ENCODE measurements at regions not wholly inside any gene's neighbourhood (a gene's known extent, or its start where the extent isn't known, plus 50 kb on each side); places are given as distances from the start of the nearest gene placed in this dataset.

- H3K36me3 ChIP-seq = no peaks in the 10 kb centered on the region
- DNase-seq = peak in 1 of 2 donors; percentile 22
- peaks cover 0 to 26% (median 11%) of the 10 kb centered on the region in 4 donors for H3K4me1 ChIP-seq
- H3K4me3 ChIP-seq = no peak overlapping the region
- H3K27ac ChIP-seq = peak overlapping the region in 4 of 5 donors; percentile 66 to 86 (median 78)
- H3K9me3 ChIP-seq = peaks cover 0 to 3% (median 0%) of the 10 kb centered on the region in 4 donors
- H3K27me3 ChIP-seq = no peaks in the 10 kb centered on the region
- WGBS, 5 donors = 25 to 53% (median 34%) methylated on average over 2 of the region's 2 CpGs
- TF ChIP-seq EP300 (IDR thresholded peaks at IDR 0.05) (no peak), POLR2A (IDR thresholded peaks at IDR 0.05) (no peak), POLR2AphosphoS5 (IDR thresholded peaks at IDR 0.05) (no peak), CTCF (IDR thresholded peaks at IDR 0.05) (no peak)
- intact Hi-C loops (cut with DNase I; ENCODE audit: low total_unique reads) = no loop called here
These were observed 460.0 kb downstream of the COG6 start for GRCh38 chr13:40115426-40115825.

GRCh38 chr13:40116008-40116407 is 460.5 kb downstream of the COG6 start:
- Histone ChIP-seq H3K4me3 (no peak overlapping the region), H3K4me1 (peaks cover 0 to 26% (median 11%) of the 10 kb centered on the region in 4 donors), H3K27ac (peak overlapping the region; percentile 66 to 86 (median 74)), H3K9me3 (peaks cover 0 to 3% (median 0%) of the 10 kb centered on the region in 4 donors), H3K27me3 (no peaks in the 10 kb centered on the region), H3K36me3 (no peaks in the 10 kb centered on the region)
- intact Hi-C loops (cut with DNase I; ENCODE audit: low total_unique reads) = no loop called here
- WGBS, 5 donors = 18 to 36% (median 24%) methylated on average over 6 of the region's 6 CpGs
- peak; percentile 70 to 93 for DNase-seq
- no peak for TF ChIP-seq CTCF (IDR thresholded peaks at IDR 0.05)
- TF ChIP-seq POLR2AphosphoS5 (IDR thresholded peaks at IDR 0.05) = peak in 2 of 3 donors; percentile 61 to 80

- no peak for TF ChIP-seq EP300 (IDR thresholded peaks at IDR 0.05)
- TF ChIP-seq POLR2A (IDR thresholded peaks at IDR 0.05) = no peak
- TF ChIP-seq POLR2AphosphoS5 (IDR thresholded peaks at IDR 0.05) = no peak
- TF ChIP-seq CTCF (IDR thresholded peaks at IDR 0.05) = no peak
- Histone ChIP-seq H3K36me3 (no peaks in the 10 kb centered on the region), H3K9me3 (peaks cover 0 to 3% (median 0%) of the 10 kb centered on the region in 4 donors), H3K4me3 (no peak overlapping the region), H3K27me3 (no peaks in the 10 kb centered on the region), H3K4me1 (peaks cover 0 to 18% (median 9%) of the 10 kb centered on the region in 4 donors), H3K27ac (no peak overlapping the region)
- intact Hi-C loops (cut with DNase I; ENCODE audit: low total_unique reads) = no loop called here
- no peak for DNase-seq
- 77 to 92% (median 89%) methylated on average over 3 of the region's 3 CpGs for WGBS, 5 donors
These were observed 462.9 kb downstream of the COG6 start for GRCh38 chr13:40118337-40118736.

- DNase-seq = no peak
- WGBS, 5 donors = 84 to 93% (median 90%) methylated on average over 1 of the region's 1 CpG
- Histone ChIP-seq H3K4me1 (peaks cover 0 to 18% (median 8%) of the 10 kb centered on the region in 4 donors), H3K4me3 (no peak overlapping the region), H3K9me3 (peaks cover 0 to 3% (median 0%) of the 10 kb centered on the region in 4 donors), H3K27ac (no peak overlapping the region), H3K36me3 (no peaks in the 10 kb centered on the region), H3K27me3 (no peaks in the 10 kb centered on the region)
- TF ChIP-seq POLR2A (IDR thresholded peaks at IDR 0.05) (no peak), EP300 (IDR thresholded peaks at IDR 0.05) (no peak), CTCF (IDR thresholded peaks at IDR 0.05) (no peak), POLR2AphosphoS5 (IDR thresholded peaks at IDR 0.05) (no peak)
- intact Hi-C loops (cut with DNase I; ENCODE audit: low total_unique reads) = no loop called here
These were observed 464.4 kb downstream of the COG6 start for GRCh38 chr13:40119852-40120251.
